Endothelial cell of umbilical vein (primary cell): ENCODE measurements at regions not wholly inside any gene's neighbourhood (a gene's known extent, or its start where the extent isn't known, plus 50 kb on each side); places are given as distances from the start of the nearest gene placed in this dataset.

Experiments
- BruUV-seq: library from RNA; stranded (reverse); fragments of 400-500 nt; replicated peaks from 2 replicates; lab custom pipeline; 2021; lab: Mats Ljungman, UMichigan
- CTCF ChIA-PET: fragments of 300-600, 350-600 bp; sonication (Branson Sonifier 250); formaldehyde crosslinking; loops from one replicate; lab custom pipeline; 2021; ENCODE audit warnings: antibody characterized with exemption, inconsistent platforms; lab: Charles Lee
- POLR2A ChIA-PET: fragments of 300-600, 350-600 bp; sonication (Branson Sonifier 250); formaldehyde crosslinking; loops from one replicate; lab custom pipeline; 2021; ENCODE audit warnings: antibody characterized with exemption, inconsistent platforms; lab: Charles Lee
- DNase-seq: peaks from one replicate; pipeline ENCODE4 v3.0.0-alpha.2; 2011; ENCODE audit warnings: low read depth, low spot score
- FAIRE-seq: peaks from 2 replicates; lab custom pipeline; 2011; peaks lifted over from hg19 to GRCh38; lab: Jason Lieb, UNC
- H2AFZ ChIP-seq: 2 replicates; pipeline ENCODE4 v1.6.0; 2012; ENCODE audit warnings: low read depth, low read length, control low read depth, inconsistent platforms
- H3K27ac ChIP-seq: 2 replicates; pipeline ENCODE4 v1.5.1; 2011; ENCODE audit warnings: low read depth, mild to moderate bottlenecking, control low read depth, low read length, moderate library complexity; ENCODE audit not compliant: insufficient read depth
- H3K27me3 ChIP-seq, 2 experiments: 2 replicates each; pipeline versions ENCODE4 v1.6.0 to v1.6.1; 2011; ENCODE audit warnings: low read length in 2 of 2, mixed read lengths in 1 of 2; ENCODE audit not compliant: control insufficient read depth in 2 of 2, insufficient read depth in 2 of 2
- H3K36me3 ChIP-seq, 2 experiments: 2 replicates in 1 of 2; 3 replicates in 1 of 2; pipeline ENCODE4 v1.5.1; 2011; ENCODE audit warnings: low read length in 2 of 2, mild to moderate bottlenecking in 1 of 2, moderate library complexity in 1 of 2; ENCODE audit not compliant: control insufficient read depth in 2 of 2, insufficient read depth in 2 of 2; ENCODE audit errors: extremely low read depth in 1 of 2
- H3K4me1 ChIP-seq: 3 replicates; pipeline ENCODE4 v1.5.1; 2011; ENCODE audit warnings: mild to moderate bottlenecking, low read length; ENCODE audit not compliant: control insufficient read depth, insufficient read depth; ENCODE audit errors: extremely low read depth
- H3K4me2 ChIP-seq: 2 replicates; pipeline ENCODE4 v1.6.1; 2011; ENCODE audit warnings: low read length, control low read depth, mixed read lengths; ENCODE audit not compliant: insufficient read depth
- H3K4me3 ChIP-seq, 3 experiments: fragments of 200-600 bp in 1 of 3; sonication (generic), shearing (Covaris generic) in 1 of 3; replicated peaks in 1 of 3; 2 replicates each; pipeline ENCODE4 v1.5.1; 2011 to 2016; ENCODE audit warnings: control low read depth in 3 of 3, low read length in 3 of 3, mild to moderate bottlenecking in 2 of 3, inconsistent platforms in 1 of 3, low read depth in 1 of 3, moderate library complexity in 1 of 3; ENCODE audit not compliant: insufficient read depth in 1 of 3
- H3K79me2 ChIP-seq: 2 replicates; pipeline ENCODE4 v1.6.0; 2012; ENCODE audit warnings: low read length, inconsistent platforms; ENCODE audit not compliant: control insufficient read depth, insufficient read depth
- H3K9ac ChIP-seq: replicated peaks from 2 replicates; pipeline ENCODE3; 2011; ENCODE audit warnings: low read length, control low read depth; ENCODE audit not compliant: insufficient read depth; ENCODE audit errors: extremely low read depth
- H3K9me1 ChIP-seq: replicated peaks from 3 replicates; pipeline ENCODE4 v1.6.0; 2011; ENCODE audit warnings: mild to moderate bottlenecking, low read length; ENCODE audit not compliant: control insufficient read depth, insufficient read depth; ENCODE audit errors: extremely low read depth
- H3K9me3 ChIP-seq: replicated peaks from 2 replicates; pipeline ENCODE4 v1.5.1; 2012; ENCODE audit warnings: low read length, inconsistent platforms; ENCODE audit not compliant: control insufficient read depth, insufficient read depth
- H4K20me1 ChIP-seq: replicated peaks from 2 replicates; pipeline ENCODE3; 2011; ENCODE audit warnings: mild to moderate bottlenecking, low read length; ENCODE audit not compliant: control insufficient read depth, insufficient read depth; ENCODE audit errors: extremely low read depth
- EZH2 ChIP-seq: IDR thresholded peaks from 2 replicates; pipeline ENCODE4 v1.6.1; 2012; ENCODE audit warnings: borderline replicate concordance, low read depth, mild to moderate bottlenecking, moderate library complexity, low read length, inconsistent platforms; ENCODE audit not compliant: severe bottlenecking
- FOS ChIP-seq: IDR thresholded peaks from 2 replicates; pipeline ENCODE4 v1.6.1; 2011; ENCODE audit warnings: mild to moderate bottlenecking, low read length, moderate library complexity, borderline replicate concordance; ENCODE audit not compliant: insufficient read depth
- GATA2 ChIP-seq: IDR thresholded peaks from 2 replicates; pipeline ENCODE4 v1.7.0; 2011; ENCODE audit warnings: low read depth, mild to moderate bottlenecking, moderate library complexity, mixed read lengths, low read length; ENCODE audit not compliant: insufficient read length, insufficient read depth
- JUN ChIP-seq: IDR thresholded peaks from 2 replicates; pipeline ENCODE4 v1.6.1; 2011; ENCODE audit warnings: borderline replicate concordance, low read depth; ENCODE audit not compliant: insufficient read length, insufficient read depth
- MYC ChIP-seq: IDR thresholded peaks from one replicate; pipeline ENCODE4 v1.6.1; 2011; ENCODE audit warnings: mild to moderate bottlenecking, low read depth, low read length
- POLR2A ChIP-seq: IDR thresholded peaks from 2 replicates; pipeline ENCODE4 v1.6.1; 2012; ENCODE audit warnings: low read depth, mild to moderate bottlenecking, control low read depth, low read length
- dilution Hi-C: fragments of 300-500 bp; cut with MboI; formaldehyde crosslinking; loops from one replicate; pipeline ENCODE4 v1.15.0; 2019; ENCODE audit warnings: low sequenced_read_pairs; ENCODE audit not compliant: extremely low pct_ligation_motif_present
- intact Hi-C: fragments of 100-400 bp; cut with micrococcal nuclease; formaldehyde crosslinking; loops from one replicate; pipeline ENCODE4 v1.10.0; 2022
- TF ChIP-seq, protein P1 (sequence below), 2 donors: IDR thresholded peaks; 1 replicate in 1 of 2; 2 replicates in 1 of 2; pipeline ENCODE4 v1.5.1; 2011; ENCODE audit warnings: low read length in 2 of 2, mild to moderate bottlenecking in 2 of 2, moderate library complexity in 2 of 2, control low read depth in 1 of 2, inconsistent platforms in 1 of 2, low read depth in 1 of 2; ENCODE audit not compliant: insufficient read depth in 1 of 2; ENCODE audit errors: extremely low read depth in 1 of 2
- TF ChIP-seq, protein P2 (sequence below): IDR thresholded peaks from 2 replicates; pipeline ENCODE4 v1.6.1; 2011; ENCODE audit not compliant: insufficient read depth, insufficient read length

DNA sequence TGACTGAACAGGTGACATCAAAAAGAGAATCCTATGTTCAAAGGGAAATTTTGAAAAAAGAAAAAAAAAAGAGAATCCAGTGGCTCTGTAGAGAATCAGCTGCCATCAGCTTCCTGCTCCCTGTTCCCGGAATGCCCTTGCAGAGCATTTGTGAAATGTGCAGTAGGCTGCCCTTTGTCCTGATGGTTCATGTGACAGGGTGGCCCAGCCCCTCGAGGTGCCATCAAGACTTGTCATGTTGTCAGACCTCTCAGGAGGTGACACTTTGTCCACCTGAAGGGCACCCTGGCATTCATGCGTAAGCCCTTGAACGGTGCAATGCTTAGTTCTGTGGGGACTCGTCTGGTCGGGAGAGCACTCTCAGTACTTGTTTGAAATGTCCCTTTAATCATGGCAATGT, 71.4 kb downstream of the CLDN34 start:
- dilution Hi-C loops = no loop called here
- BruUV-seq = no TSS peak
- CTCF ChIA-PET = interaction anchor here (1.0 kb wide), 1 partner anchor 21 kb away, joined by 3 read pairs; no protein-coding TSS in a partner anchor

More for the DNA sequence above, 71.4 kb downstream of the CLDN34 start:
- Histone ChIP-seq H2AFZ (no peak overlapping the region), H3K9me3 (no peaks in the 10 kb centered on the region), H3K27ac (no peak overlapping the region), H3K36me3 (no peaks in the 10 kb centered on the region), H4K20me1 (no peaks in the 10 kb centered on the region), H3K79me2 (peaks cover 62% of the 10 kb centered on the region), H3K9ac (no peak overlapping the region), H3K4me3 (no peak overlapping the region), H3K9me1 (no peaks in the 10 kb centered on the region), H3K27me3 (no peaks in the 10 kb centered on the region), H3K4me1 (peaks cover 18% of the 10 kb centered on the region), H3K4me2 (no peak overlapping the region)
- TF ChIP-seq GATA2 (no peak), JUN (no peak), POLR2A (no peak), EZH2 (no peak), FOS (no peak), MYC (no peak)
- TF ChIP-seq, protein P1, sequence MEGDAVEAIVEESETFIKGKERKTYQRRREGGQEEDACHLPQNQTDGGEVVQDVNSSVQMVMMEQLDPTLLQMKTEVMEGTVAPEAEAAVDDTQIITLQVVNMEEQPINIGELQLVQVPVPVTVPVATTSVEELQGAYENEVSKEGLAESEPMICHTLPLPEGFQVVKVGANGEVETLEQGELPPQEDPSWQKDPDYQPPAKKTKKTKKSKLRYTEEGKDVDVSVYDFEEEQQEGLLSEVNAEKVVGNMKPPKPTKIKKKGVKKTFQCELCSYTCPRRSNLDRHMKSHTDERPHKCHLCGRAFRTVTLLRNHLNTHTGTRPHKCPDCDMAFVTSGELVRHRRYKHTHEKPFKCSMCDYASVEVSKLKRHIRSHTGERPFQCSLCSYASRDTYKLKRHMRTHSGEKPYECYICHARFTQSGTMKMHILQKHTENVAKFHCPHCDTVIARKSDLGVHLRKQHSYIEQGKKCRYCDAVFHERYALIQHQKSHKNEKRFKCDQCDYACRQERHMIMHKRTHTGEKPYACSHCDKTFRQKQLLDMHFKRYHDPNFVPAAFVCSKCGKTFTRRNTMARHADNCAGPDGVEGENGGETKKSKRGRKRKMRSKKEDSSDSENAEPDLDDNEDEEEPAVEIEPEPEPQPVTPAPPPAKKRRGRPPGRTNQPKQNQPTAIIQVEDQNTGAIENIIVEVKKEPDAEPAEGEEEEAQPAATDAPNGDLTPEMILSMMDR (IDR thresholded peaks at IDR 0.05; ENCODE audit: extremely low read depth in 1 of 2, insufficient read depth in 1 of 2, low read depth in 1 of 2, low read length in 2 of 2) = no peak
- TF ChIP-seq, protein P2, sequence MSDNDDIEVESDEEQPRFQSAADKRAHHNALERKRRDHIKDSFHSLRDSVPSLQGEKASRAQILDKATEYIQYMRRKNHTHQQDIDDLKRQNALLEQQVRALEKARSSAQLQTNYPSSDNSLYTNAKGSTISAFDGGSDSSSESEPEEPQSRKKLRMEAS = no peak
- POLR2A ChIA-PET = no interaction called here
- FAIRE-seq = no peak
- intact Hi-C loops = no loop called here
- DNase-seq = no peak
